OCI-LY3 (cell line): ENCODE measurements at regions not wholly inside any gene's neighbourhood (a gene's known extent, or its start where the extent isn't known, plus 50 kb on each side); places are given as distances from the start of the nearest gene placed in this dataset.

Source experiments
- EZH2phosphoT487 ChIP-seq: fragments of 200-600 bp; shearing (Covaris generic); IDR thresholded peaks from 2 replicates; pipeline ENCODE4 v1.6.1; 2018; ENCODE audit warnings: antibody characterized with exemption, mixed run types, low read depth
- TF ChIP-seq, protein P1 (sequence below): fragments of 200-600, 300-600 bp; sonication (generic); IDR thresholded peaks from 2 replicates; pipeline ENCODE4 v1.5.1; 2014; ENCODE audit warnings: antibody characterized with exemption, low read length, low read depth

GRCh38 chr5:56532466-56532865 is 282.9 kb upstream of the MAP3K1 start:
- TF ChIP-seq, protein P1, sequence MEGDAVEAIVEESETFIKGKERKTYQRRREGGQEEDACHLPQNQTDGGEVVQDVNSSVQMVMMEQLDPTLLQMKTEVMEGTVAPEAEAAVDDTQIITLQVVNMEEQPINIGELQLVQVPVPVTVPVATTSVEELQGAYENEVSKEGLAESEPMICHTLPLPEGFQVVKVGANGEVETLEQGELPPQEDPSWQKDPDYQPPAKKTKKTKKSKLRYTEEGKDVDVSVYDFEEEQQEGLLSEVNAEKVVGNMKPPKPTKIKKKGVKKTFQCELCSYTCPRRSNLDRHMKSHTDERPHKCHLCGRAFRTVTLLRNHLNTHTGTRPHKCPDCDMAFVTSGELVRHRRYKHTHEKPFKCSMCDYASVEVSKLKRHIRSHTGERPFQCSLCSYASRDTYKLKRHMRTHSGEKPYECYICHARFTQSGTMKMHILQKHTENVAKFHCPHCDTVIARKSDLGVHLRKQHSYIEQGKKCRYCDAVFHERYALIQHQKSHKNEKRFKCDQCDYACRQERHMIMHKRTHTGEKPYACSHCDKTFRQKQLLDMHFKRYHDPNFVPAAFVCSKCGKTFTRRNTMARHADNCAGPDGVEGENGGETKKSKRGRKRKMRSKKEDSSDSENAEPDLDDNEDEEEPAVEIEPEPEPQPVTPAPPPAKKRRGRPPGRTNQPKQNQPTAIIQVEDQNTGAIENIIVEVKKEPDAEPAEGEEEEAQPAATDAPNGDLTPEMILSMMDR, result no peak
- TF ChIP-seq EZH2phosphoT487, result no peak
